ENCODE measurements at regions not wholly inside any gene's neighbourhood (a gene's known extent, or its start where the extent isn't known, plus 50 kb on each side); places are given as distances from the start of the nearest gene placed in this dataset.
"Not testable (repeated sequence)": the region's sequence is repeated elsewhere in the genome, so short reads cannot be mapped to it uniquely, and the experiment has no call there.

GRCh38 chr1:148324465-148324864 lies 158.6 kb downstream of the PPIAL4G start:
- intact Hi-C loops (cut with micrococcal nuclease; ENCODE audit: unreplicated experiment); H3K9me3 ChIP-seq (ENCODE audit: low read depth, low read length, poor library complexity, severe bottlenecking); H3K27ac ChIP-seq (ENCODE audit: low read depth, low read length, poor library complexity, severe bottlenecking); H3K4me1 ChIP-seq (ENCODE audit: insufficient read depth, low read length, poor library complexity, severe bottlenecking); POLR2A ChIA-PET (ENCODE audit: low non-redundant PET); CTCF ChIA-PET; H3K4me3 ChIP-seq (ENCODE audit: low read depth, low read length, poor library complexity, severe bottlenecking); BruUV-seq (replicated peaks); DNase-seq (ENCODE audit: low spot score); H3K36me3 ChIP-seq (ENCODE audit: insufficient read depth, low read length, poor library complexity, severe bottlenecking); H3K27me3 ChIP-seq (replicated peaks; ENCODE audit: insufficient read depth, low read depth, low read length, poor library complexity): not testable (repeated sequence)

- H3K4me3 ChIP-seq (ENCODE audit: low read depth, low read length, poor library complexity, severe bottlenecking); POLR2A ChIA-PET (ENCODE audit: low non-redundant PET); H3K4me1 ChIP-seq (ENCODE audit: insufficient read depth, low read length, poor library complexity, severe bottlenecking); H3K36me3 ChIP-seq (ENCODE audit: insufficient read depth, low read length, poor library complexity, severe bottlenecking); CTCF ChIA-PET; H3K9me3 ChIP-seq (ENCODE audit: low read depth, low read length, poor library complexity, severe bottlenecking); BruUV-seq (replicated peaks); DNase-seq (ENCODE audit: low spot score); intact Hi-C loops (cut with micrococcal nuclease; ENCODE audit: unreplicated experiment); H3K27ac ChIP-seq (ENCODE audit: low read depth, low read length, poor library complexity, severe bottlenecking); H3K27me3 ChIP-seq (replicated peaks; ENCODE audit: insufficient read depth, low read depth, low read length, poor library complexity): not testable (repeated sequence)
Observed at GRCh38 chr1:148320079-148320478, 163.0 kb downstream of the PPIAL4G start.

- POLR2A ChIA-PET (ENCODE audit: low non-redundant PET) = no interaction called here
- CTCF ChIA-PET = no interaction called here
- intact Hi-C loops (cut with micrococcal nuclease; ENCODE audit: unreplicated experiment) = no loop called here
- TF ChIP-seq EZH2 (IDR thresholded peaks at IDR 0.05; ENCODE audit: borderline replicate concordance, low read depth, low read length, poor library complexity, severe bottlenecking) (no peak), CTCF (conservative IDR thresholded peaks at IDR 0.05; ENCODE audit: low read depth, low read length) (no peak)
- no peak overlapping the region for H3K4me3 ChIP-seq (ENCODE audit: low read depth, low read length, poor library complexity, severe bottlenecking)
- H3K4me1 ChIP-seq (ENCODE audit: insufficient read depth, low read length, poor library complexity, severe bottlenecking) = peaks cover 14% of the 10 kb centered on the region
- H3K9me3 ChIP-seq (ENCODE audit: low read depth, low read length, poor library complexity, severe bottlenecking) = no peaks in the 10 kb centered on the region
- H3K36me3 ChIP-seq (ENCODE audit: insufficient read depth, low read length, poor library complexity, severe bottlenecking) = no peaks in the 10 kb centered on the region
- no peak for DNase-seq (ENCODE audit: low spot score)
- BruUV-seq (replicated peaks) = no TSS peak
- no peak overlapping the region for H3K27ac ChIP-seq (ENCODE audit: low read depth, low read length, poor library complexity, severe bottlenecking)
- no peaks in the 10 kb centered on the region for H3K27me3 ChIP-seq (replicated peaks; ENCODE audit: insufficient read depth, low read depth, low read length, poor library complexity)
Observed at GRCh38 chr1:148318904-148319242, 164.2 kb downstream of the PPIAL4G start.

- ChIA-PET CTCF (no interaction called here), POLR2A (ENCODE audit: low non-redundant PET) (no interaction called here)
- H3K27me3 ChIP-seq (replicated peaks; ENCODE audit: insufficient read depth, low read depth, low read length, poor library complexity) = no peaks in the 10 kb centered on the region
- H3K4me3 ChIP-seq (ENCODE audit: low read depth, low read length, poor library complexity, severe bottlenecking) = no peak overlapping the region
- H3K36me3 ChIP-seq (ENCODE audit: insufficient read depth, low read length, poor library complexity, severe bottlenecking) = no peaks in the 10 kb centered on the region
- peaks cover 14% of the 10 kb centered on the region for H3K4me1 ChIP-seq (ENCODE audit: insufficient read depth, low read length, poor library complexity, severe bottlenecking)
- H3K27ac ChIP-seq (ENCODE audit: low read depth, low read length, poor library complexity, severe bottlenecking) = no peak overlapping the region
- TF ChIP-seq CTCF (conservative IDR thresholded peaks at IDR 0.05; ENCODE audit: low read depth, low read length) = no peak
- TF ChIP-seq EZH2 (IDR thresholded peaks at IDR 0.05; ENCODE audit: borderline replicate concordance, low read depth, low read length, poor library complexity, severe bottlenecking) = no peak
- no TSS peak for BruUV-seq (replicated peaks)
- intact Hi-C loops (cut with micrococcal nuclease; ENCODE audit: unreplicated experiment) = no loop called here
- H3K9me3 ChIP-seq (ENCODE audit: low read depth, low read length, poor library complexity, severe bottlenecking) = no peaks in the 10 kb centered on the region
- DNase-seq (ENCODE audit: low spot score) = no peak
Observed at GRCh38 chr1:148318123-148318903, 164.8 kb downstream of the PPIAL4G start.
